Adrenal gland (tissue), 5 donors: ENCODE measurements at regions not wholly inside any gene's neighbourhood (a gene's known extent, or its start where the extent isn't known, plus 50 kb on each side); places are given as distances from the start of the nearest gene placed in this dataset.

Experiments
- CTCF ChIP-seq, 6 experiments: fragments of 450-650 bp in 4 of 6; fragments of 200-600 bp in 2 of 6; sonication (generic) in 1 of 6; IDR thresholded peaks; 1 replicate in 5 of 6; 2 replicates in 1 of 6; pipeline versions ENCODE4 v1.5.1 to v1.8.0; 2016 to 2021; ENCODE audit warnings: antibody characterized with exemption in 6 of 6, mild to moderate bottlenecking in 2 of 6, moderate library complexity in 1 of 6
- POLR2A ChIP-seq, 2 donors: fragments of 450-650 bp; IDR thresholded peaks; one replicate each; pipeline ENCODE4 v1.6.1; 2017; ENCODE audit warnings: antibody characterized with exemption in 2 of 2, mild to moderate bottlenecking in 2 of 2, moderate library complexity in 1 of 2
- donor health status: DM: no; HTN: no; CAD: no.

GRCh38 chr10:3996697-3997096 is 211.7 kb upstream of the KLF6 start:
- TF ChIP-seq CTCF (IDR thresholded peaks at IDR 0.05): no peak
- TF ChIP-seq POLR2A (IDR thresholded peaks at IDR 0.05): no peak
